HG02981 (cell line): ENCODE measurements at regions not wholly inside any gene's neighbourhood (a gene's known extent, or its start where the extent isn't known, plus 50 kb on each side); places are given as distances from the start of the nearest gene placed in this dataset.

Source experiments
- ATAC-seq: cut with Tn5 transposase; IDR thresholded peaks from one replicate; pipeline ENCODE4 v1.9.1; 2021; ENCODE audit warnings: mild to moderate bottlenecking, moderate library complexity; ENCODE audit not compliant: unreplicated experiment

DNA sequence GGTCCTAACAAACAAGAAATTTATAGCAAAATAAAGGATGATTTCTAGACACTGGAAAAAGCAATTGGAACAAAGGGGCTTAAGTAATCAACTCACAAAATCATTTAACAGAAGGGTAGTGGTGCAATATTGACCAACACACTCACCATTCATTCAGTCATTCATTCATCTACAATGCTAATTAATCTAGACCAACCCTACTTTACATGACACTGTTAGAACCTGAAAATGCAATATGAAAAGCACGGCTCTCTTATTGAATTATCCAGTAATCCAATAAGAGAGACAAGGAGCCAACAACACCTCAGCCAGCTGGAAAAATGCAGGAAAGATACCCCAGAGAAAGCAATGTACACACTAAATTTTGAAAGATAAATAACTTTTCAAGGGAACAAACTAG is 310.8 kb upstream of the NR5A2 start:
- no peak for ATAC-seq

- no peak for ATAC-seq
Measured at GRCh38 chr1:199719156-199719842, 308.2 kb upstream of the NR5A2 start.

GRCh38 chr1:199720496-199720895 is 307.0 kb upstream of the NR5A2 start:
- no peak for ATAC-seq

DNA sequence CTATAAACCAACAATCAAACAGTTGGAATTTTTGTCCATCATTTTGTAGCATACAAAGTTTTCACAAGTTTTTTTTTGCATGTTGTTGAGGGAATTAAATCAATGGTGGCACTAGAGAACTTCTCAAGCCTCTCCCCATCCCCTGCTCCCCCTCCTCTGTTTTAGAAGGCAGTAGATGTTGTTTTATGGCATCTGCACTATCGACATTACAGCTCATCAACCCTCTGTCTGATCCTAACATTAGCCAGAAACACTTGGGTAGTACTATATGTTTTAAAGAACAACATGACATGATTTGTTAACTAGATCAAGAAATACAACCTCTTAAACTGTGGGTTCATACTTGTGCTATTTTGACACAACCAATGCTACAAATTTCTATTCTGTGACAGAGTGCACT is 306.5 kb upstream of the NR5A2 start:
- no peak for ATAC-seq

DNA sequence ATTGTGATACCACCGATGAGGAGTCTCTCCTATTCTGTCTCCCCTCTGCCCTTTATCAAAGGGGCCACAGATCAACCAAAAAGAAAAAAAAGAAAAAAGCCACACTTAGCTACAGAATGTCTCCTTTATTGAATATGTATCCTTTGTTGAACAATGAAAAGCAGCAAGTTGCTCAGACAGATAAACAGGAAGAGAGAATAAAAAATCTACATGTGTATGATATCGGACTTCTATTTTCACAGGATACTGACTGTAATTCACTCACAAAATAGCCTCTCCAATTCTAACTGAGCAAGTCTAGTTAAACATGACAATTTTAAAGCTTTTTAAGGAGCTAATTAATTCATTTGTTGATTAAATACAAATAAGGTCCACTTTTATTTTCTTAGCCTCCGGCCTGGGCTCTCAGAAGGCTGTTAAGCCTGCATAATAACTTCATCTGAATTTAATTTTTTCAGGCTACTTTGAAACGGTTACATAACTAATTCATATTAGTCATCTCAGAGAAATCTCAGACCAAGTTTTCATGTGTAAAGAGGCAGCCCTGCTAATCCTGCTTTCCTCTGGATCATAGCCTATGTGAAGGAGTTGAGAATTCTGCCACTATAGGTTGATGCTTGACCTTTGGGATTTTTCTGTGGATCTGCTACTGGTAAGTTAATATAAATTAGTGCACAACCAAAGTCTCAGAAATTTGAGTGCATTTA is 304.1 kb upstream of the NR5A2 start:
- no peak for ATAC-seq

DNA sequence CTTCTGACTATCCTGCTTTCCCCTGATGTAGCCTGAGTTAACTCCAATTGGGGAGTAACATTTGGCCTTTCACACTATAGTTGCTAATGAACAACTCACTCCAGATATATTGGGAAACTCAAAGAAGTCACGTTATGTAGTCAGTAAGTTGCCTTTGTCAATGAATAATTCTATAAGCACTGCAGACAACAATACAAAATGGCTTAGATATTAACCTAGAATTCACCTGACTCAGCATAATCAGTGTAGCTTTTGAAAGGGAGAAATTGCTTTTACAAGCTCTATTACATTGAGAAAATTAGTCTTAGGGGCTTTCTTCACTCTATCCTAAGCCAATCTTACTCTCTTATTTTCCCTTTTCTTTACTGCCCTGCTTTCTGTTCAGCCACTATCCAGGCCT is 303.5 kb upstream of the NR5A2 start:
- ATAC-seq = no peak

DNA sequence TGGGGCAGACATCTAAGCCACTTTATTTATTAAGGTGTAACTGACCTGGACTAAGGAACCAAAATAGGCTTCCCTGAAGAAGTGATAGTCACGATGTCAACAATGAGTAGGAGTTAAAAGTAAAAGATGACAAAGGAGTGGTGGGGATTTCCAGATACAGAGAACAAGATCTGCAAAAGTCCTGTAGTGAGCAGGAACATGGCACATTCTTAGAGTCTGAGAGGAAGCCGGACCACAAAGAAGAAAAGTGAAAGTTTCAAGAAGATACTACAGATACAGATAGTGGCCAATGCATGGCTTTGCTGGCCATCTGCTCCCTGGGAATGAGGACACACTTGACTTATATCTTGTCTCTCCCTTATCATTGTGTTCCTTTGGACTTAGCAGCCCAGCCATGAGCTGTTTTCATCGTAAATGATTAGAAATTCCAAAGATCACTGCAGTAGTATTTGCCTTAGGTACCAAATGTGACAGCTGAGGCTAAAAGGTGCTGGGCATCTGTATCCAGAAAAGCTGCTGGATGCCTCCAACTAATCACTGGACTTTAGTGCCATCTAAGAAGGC is 302.4 kb upstream of the NR5A2 start:
- no peak for ATAC-seq

DNA sequence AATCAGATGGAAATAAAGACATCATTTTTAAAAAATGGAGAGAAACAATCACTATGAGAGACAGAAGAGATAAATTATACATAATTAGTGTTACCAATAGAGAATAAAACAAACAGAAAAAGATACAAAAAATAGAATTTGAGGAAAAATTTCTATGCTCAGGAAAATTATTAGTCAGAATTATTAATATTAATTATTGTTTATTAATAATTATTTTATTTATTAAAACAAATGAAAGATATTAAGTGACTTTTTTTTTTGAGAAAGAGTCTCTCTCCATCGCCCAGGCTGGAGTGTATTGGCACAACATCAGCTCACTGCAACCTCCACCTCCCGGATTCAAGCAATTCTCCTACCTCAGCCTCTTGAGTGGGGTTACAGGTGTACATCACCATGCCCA is 299.8 kb upstream of the NR5A2 start:
- no peak for ATAC-seq

- ATAC-seq = no peak
Measured at GRCh38 chr1:199728345-199728744, 299.2 kb upstream of the NR5A2 start.

GRCh38 chr1:199733125-199733524 is 294.4 kb upstream of the NR5A2 start:
- no peak for ATAC-seq

- ATAC-seq = no peak
Measured at GRCh38 chr1:199734186-199734585, 293.3 kb upstream of the NR5A2 start.

- no peak for ATAC-seq
Measured at GRCh38 chr1:199735660-199736059, 291.9 kb upstream of the NR5A2 start.

DNA sequence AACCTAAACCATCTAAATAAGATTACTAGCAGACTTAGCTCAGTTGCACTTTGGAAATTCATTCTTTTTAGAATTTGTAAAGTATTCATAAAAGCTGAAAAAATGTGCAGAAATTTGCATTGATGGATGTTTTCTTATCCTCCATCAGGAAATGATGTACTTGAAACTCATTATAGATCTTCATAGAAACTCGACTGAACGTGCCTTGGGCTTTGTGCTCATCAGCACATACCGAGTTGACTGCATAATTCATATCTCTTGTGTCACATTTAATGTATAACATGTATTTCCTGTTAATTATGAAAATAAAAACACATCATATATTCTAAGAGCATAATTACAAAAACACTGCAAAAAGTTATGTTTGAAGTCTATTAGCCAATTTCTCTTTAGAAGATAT is 290.9 kb upstream of the NR5A2 start:
- no peak for ATAC-seq

DNA sequence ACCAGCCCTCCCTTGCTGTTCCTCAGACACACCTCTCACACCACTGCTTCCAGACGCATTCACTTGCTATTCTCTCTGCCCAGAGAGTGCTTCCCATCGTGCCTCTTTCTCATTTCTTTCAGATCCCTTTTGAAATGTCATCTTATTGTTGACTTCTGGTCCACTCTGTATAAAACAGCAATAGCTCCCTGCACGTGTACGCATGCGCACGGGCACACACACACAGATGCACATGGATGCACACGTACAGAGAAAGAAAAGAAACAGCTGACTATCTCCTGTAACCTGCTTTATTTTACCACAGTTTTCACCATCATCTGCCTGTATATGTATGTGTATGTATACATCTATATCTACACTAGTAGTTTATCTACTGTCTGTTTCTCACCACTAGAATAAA is 285.9 kb upstream of the NR5A2 start:
- no peak for ATAC-seq

GRCh38 chr1:199742547-199742946 is 285.0 kb upstream of the NR5A2 start:
- ATAC-seq = no peak

DNA sequence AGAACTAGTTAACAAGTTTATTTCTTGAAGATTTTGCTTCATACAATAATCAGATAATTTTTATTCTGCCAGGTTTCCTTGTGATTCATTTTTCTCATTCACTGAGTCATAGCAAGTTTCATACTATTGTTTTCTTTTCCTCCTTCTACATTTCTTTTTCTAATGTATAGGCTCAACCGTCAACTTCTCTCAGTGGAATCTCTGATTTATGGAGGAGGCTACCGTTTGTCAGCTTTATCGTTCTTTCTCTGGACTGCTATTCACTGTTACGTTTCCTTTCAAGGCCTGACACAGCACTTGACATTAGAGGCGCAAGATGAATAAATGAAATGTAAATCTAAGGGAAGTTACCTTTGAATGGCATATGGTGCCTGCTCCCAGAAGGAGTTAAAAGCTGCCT is 284.3 kb upstream of the NR5A2 start:
- ATAC-seq = no peak

DNA sequence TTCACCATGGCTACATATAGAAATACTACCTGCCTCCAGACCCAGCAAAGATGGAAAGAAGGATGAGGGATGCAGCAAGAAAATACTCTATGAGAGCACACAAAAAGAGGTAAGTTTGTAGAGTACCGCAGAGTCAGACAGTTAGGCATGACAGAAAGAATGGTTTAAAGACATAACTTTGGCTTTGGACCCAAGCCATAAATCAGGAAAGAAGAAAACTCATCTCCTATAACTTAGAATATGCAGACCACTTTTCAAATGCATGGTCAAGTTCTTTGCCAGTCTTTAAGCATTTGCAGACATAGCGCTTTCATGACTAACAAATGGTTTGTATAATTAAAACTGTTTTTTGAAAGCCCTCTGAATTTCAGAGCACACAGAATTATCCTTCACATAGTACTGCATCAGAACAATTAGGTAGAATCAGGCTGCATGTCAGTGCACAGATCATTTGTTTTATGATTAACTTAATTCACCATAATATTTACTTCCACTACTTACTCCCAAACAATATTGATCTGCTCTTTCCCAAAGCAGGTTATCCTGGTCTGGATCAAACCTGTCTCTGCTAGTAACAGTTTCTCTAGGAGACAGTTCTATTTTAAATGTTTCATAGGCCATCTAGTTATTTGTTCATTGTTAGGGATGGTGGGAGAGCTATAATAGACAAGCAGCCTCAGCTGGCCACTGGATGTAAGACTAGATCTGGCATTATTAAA is 280.7 kb upstream of the NR5A2 start:
- no peak for ATAC-seq

DNA sequence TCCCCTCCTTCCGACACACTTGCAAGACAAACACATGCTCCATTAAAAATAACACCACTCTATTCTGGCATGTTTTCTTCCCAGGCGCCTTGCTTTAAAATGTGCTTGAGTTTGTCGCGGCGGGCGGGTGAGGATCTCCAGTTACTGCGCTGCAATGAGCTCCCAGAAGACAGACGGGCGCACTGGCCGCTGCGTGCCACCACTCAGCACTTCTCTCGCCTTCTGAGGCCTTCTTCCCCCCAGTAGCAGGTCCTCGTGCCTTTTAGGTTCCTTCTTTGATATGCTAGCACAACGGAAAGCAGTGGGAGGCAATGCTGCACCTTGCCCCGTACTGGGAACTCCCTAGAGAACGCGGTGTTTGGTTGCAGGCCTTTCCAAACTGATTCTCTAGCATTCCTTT is 279.5 kb upstream of the NR5A2 start:
- ATAC-seq = no peak

- ATAC-seq = no peak
Measured at GRCh38 chr1:199751506-199751905, 276.0 kb upstream of the NR5A2 start.

DNA sequence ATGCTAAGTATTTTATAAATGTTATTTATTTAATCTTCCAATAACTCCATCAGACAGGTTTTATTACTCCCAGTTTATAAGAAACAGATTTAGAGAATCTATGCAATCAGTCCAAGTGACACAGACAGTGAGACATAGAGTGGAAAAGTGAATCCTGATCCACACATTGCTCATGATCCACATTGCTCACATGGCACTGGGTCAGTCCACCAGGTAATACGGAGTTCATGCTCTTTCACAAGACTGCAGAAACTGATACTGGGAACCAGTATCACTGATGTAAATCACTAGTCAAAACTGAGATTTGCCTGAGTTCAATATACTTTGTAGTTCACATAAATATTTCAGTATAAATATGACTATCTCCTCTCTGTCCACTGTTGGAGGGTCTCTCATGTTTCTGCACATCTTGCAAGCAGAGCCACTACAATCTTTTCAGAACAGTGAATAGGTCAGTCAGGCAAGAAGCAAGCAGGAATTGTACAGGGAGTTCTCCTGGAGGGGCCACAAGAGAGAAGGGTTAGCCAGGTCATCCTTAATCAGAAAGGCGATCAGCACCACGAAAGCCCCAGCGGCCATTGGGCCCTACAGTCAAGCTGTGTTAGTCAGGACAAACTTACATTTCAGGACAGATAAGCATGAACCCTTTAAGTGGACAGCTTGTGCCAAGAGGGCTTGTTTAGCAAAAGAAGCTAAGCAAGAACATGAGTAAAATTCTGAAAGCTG is 275.4 kb upstream of the NR5A2 start:
- ATAC-seq = no peak

- ATAC-seq = no peak
Measured at GRCh38 chr1:199752688-199753027, 274.9 kb upstream of the NR5A2 start.
